CD4-positive, alpha-beta T cell treated with Interleukin-15 for 1 hour (primary cell): ENCODE measurements at regions not wholly inside any gene's neighbourhood (a gene's known extent, or its start where the extent isn't known, plus 50 kb on each side); places are given as distances from the start of the nearest gene placed in this dataset.

Experiments used
- DNase-seq: peaks from one replicate; pipeline ENCODE4 v3.0.0-alpha.2; 2020

GRCh38 chr11:95690100-95690499, 99.5 kb downstream of the FAM76B start:
- DNase-seq, result no peak

- DNase-seq, result no peak
Observed at GRCh38 chr11:95688501-95689222, 100.9 kb downstream of the FAM76B start.

- DNase-seq, result no peak
Observed at GRCh38 chr11:95688015-95688414, 101.6 kb downstream of the FAM76B start.

- no peak for DNase-seq
Observed at GRCh38 chr11:95686265-95686664, 103.3 kb downstream of the FAM76B start.

GRCh38 chr11:95684701-95685100, 104.9 kb downstream of the FAM76B start:
- no peak for DNase-seq

GRCh38 chr11:95684170-95684569, 105.4 kb downstream of the FAM76B start:
- no peak for DNase-seq

GRCh38 chr11:95682552-95682951, 107.0 kb downstream of the FAM76B start:
- no peak for DNase-seq

GRCh38 chr11:95680169-95680929, 109.2 kb downstream of the FAM76B start:
- no peak for DNase-seq

GRCh38 chr11:95678988-95679387, 110.6 kb downstream of the FAM76B start:
- DNase-seq, result no peak

GRCh38 chr11:95676308-95676707, 113.3 kb downstream of the FAM76B start:
- no peak for DNase-seq

GRCh38 chr11:95675585-95675984, 114.0 kb downstream of the FAM76B start:
- DNase-seq, result no peak

GRCh38 chr11:95674657-95675358, 114.8 kb downstream of the FAM76B start:
- DNase-seq, result no peak

- DNase-seq, result no peak
Observed at GRCh38 chr11:95671768-95672167, 117.8 kb downstream of the FAM76B start.

- DNase-seq, result no peak
Observed at GRCh38 chr11:95668131-95668530, 121.5 kb downstream of the FAM76B start.

GRCh38 chr11:95661162-95661561, 128.4 kb downstream of the FAM76B start:
- no peak for DNase-seq

- DNase-seq, result no peak
Observed at GRCh38 chr11:95660038-95660437, 129.5 kb downstream of the FAM76B start.

- no peak for DNase-seq
Observed at GRCh38 chr11:95659088-95659487, 130.5 kb downstream of the FAM76B start.

GRCh38 chr11:95655536-95655935, 134.0 kb downstream of the FAM76B start:
- DNase-seq, result no peak

- no peak for DNase-seq
Observed at GRCh38 chr11:95653680-95654079, 135.9 kb downstream of the FAM76B start.

GRCh38 chr11:95653099-95653498, 136.5 kb downstream of the FAM76B start:
- no peak for DNase-seq

GRCh38 chr11:95652002-95652472, 137.5 kb downstream of the FAM76B start:
- no peak for DNase-seq

GRCh38 chr11:95650276-95650675, 139.3 kb downstream of the FAM76B start:
- no peak for DNase-seq

GRCh38 chr11:95647871-95648270, 141.7 kb downstream of the FAM76B start:
- DNase-seq, result no peak

GRCh38 chr11:95647355-95647754, 142.2 kb downstream of the FAM76B start:
- no peak for DNase-seq
